ENCODE measurements at regions not wholly inside any gene's neighbourhood (a gene's known extent, or its start where the extent isn't known, plus 50 kb on each side); places are given as distances from the start of the nearest gene placed in this dataset.
A peak's percentile ranks its signal among the peaks of the same experiment; 100 is the strongest.

DNA sequence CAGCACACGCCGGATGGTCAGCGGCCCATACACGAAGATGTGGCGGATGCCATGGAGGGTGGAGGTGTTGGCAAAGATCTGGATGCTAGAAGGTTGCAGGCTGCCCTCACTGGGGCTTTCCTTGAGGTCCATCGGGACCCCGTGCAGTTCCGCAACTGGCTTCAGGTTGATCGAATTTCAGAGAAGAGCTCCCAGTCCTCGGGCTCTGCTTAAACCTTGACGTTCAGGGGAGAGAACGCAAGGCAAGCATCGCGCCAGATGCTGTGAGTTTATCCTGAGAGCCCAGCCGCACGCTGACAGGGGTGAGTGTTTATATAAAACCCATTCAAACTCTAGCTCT is 98.7 kb upstream of the CCL2 start:
- no peak for DNase-seq

DNA sequence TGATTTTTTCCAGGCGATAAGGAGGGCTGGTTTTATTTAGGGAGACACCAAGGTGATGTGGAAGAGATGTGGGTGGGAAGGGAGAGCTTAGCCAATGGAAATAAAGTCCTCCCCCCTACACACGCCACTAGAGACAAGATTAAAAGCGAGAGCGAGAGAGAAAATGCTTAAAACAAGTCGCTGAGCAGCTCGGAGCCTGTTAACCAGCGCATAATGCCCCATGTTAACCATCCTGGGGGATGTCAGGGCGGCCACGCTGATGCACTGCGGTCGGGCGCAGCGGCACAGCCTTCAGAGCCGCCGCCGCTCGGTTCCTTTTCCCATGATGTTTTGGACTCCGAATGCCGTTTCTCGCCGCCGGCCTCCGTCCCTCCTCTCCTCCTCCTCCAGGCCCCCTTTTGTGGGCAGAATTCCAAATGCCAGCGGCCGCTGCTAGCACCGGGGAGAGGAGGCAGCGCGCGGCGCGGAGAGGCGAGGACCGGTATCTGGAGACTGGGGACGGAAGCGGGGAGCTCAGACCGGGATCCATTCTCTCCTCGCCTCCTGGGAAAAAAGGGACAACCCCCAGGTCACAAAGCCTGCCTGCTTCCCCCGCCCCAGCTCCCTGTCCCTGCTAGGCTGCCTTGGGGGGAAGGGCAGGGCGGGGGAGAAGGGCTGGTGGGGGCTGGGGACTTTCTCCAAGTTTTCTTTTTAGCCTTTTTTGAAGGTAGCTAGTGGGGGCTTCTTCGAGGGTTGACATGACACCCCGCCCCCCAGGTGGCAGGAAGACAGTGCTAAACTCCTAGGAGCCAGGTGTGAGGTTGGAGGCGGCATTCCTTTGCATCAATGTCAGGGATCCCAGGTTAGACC is 98.1 kb upstream of the CCL2 start:
- DNase-seq, result no peak

DNA sequence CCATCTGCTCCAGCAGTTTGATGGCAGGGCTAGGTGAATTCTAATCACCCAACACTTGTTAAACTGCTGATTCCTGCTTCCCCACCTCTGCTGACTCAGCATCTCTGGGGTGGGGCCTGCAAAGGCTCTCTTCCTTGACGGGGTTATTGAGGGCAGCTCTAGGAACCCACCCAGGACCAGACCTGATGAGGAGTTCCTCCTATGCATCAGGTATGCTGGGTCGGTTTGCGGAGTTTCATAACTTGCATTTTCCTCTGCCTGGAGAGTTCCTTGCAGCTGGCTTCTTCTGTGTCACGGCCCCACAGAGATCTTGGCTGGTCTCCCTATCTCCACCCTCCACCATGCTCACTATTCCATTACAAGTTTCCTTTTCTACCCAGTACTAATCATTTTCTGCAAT is 93.4 kb upstream of the CCL2 start:
- no peak for DNase-seq

DNA sequence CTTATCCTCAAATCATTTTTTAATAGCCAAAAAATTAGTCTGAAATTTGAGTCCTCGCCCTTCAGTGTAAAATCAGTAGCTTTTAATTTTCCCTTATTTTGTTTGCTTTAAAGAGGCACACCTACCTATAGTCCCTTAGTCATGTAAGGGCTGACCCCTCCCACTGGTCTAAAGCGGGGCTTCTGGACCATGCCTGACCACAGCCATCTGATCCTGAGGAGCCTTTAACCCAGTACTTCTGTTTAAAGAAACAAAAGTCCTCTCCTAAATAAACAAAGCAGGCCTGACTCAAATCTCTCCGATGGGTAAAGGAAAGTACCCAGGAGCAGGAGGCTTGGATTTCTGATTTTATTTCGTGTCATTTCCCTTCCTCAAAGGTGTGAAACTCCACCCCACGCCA is 92.0 kb upstream of the CCL2 start:
- no peak for DNase-seq

DNA sequence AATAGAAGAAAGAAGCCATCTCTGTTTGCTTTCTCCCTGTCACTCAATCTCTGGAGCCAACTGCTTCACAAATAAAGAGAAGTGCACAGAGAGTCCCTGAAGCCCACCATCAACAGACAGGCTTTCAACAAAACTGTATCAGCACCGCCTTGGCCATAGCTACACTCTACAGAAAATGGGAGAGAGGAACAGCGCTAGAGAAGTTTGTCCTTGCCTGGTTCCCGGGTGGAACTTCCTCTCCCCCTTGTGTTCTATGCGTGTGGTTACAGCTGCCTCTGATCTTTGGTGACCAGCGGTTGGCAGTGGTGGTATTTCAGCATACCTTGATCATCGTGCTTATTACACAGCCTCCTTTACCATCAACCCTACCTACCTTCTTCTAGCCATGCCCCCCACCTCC is 91.4 kb upstream of the CCL2 start:
- no peak for DNase-seq

DNA sequence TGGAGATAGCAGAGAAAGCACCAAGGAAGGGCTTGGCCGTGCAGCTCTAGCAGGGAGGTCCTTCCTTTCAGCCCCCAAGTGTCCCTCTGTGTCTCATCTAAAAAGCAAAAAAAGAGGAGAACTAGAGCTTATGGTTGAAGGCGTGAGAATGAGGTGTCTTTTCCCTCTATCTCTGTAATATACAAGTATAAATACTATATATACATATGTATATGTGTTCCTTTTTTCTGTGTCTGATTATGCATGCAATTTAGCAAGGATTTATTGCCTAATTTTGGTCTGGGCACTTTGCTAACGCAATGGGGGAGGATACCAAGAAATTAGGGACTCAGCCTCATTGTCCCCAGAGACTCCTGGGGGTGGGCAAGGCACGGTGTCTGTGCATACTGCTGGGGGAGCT is 90.2 kb upstream of the CCL2 start:
- no peak for DNase-seq

DNA sequence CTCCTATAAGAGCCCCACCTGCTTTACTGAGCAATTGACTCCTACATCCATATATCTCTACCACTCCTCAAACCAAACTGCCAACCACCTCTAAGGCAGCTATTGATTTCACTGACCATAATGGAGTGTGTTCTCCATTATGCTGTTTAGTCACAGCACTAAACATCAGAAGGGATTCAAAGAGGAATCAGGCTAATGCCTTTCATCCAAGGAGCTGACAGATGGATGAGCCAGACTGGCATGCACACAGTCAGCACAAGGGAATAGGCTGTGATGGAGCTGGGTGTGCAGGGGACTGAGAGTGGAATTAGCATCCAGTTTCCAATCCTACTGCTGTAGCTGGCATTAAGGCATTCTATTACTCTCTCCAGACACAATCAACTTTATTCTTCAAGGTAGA is 88.7 kb upstream of the CCL2 start:
- DNase-seq, result no peak

DNA sequence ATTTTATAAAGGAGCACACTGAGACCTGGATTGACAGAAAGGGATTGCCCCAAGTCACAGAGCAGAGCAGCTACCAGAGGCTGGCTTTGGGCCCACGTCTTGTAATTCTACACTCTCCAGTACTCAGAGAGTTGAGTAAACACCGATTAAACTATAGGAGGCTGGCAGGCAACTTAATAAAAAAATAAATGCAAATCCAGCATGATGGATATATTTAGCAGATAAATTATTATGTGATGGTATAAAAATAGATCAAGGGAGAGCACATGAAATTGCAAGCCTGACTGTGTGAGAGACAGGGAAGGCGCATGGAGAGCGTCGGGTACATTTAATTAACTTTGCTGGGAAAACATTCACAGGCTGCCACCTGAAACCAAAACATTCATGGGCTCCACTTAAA is 87.7 kb upstream of the CCL2 start:
- no peak for DNase-seq

DNA sequence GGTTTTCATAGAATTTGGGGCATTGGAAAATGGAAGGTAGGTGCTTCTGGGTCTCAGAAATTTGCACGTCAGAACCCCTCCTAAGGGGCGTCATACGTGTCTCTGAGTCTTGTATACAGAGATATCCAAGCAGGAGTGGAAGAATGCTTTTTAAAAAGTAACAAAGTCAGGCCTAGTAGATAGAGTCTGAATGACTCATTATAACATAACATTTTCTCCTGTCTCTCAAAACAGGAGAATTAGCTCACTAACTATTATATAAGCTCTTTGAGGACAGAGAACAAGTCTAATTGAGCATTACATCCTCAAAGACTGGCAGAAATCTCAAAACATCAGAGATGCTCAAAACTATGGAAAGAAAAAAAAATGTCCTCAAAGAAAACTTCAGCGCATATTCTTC is 86.1 kb upstream of the CCL2 start:
- no peak for DNase-seq

DNA sequence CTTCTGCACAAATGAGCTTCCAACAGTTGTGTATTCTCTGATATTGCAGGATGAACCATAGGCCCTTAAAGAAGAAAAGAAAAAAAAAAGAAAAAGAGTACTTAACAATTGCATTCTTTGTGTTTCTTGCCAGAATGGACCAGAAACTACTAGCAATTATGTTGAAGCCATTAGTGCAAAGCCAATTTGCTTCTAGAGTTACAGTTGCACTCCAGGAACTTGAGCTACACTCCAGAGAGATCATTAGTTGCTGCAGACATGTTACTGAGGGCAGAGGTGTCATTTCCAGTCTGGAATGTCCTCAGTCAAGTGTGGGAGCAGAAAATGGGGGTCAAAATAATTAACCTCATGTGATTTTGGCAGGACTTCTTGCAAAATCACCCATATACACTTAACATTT is 85.6 kb upstream of the CCL2 start:
- no peak for DNase-seq

DNA sequence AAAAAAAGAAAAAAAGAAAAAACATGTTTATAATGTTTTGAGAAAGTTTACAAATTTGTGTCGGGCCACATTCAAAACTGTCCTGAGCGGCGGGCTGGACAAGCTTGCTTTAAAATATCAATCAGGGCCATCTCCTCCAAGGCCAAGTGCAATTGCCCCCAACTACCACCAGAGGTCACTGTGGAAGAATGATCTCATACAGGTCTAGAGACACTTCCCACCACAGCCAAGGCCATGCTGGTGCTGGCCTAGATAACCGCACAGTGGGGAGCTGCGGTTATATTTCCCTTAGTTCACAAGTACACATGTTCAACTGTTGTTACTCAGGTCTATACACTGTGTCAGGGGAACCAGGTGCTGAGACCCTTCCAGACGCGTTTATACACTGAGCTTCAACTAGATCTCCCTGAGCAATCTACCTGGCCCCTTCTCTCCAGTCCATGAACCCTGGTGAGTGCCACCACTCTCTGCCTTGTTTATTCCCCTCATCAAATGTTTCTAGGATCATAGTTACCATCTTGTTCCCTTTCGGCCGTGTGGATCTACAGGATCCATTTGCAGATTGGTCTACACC is 83.8 kb upstream of the CCL2 start:
- peak; percentile 11 for DNase-seq

DNA sequence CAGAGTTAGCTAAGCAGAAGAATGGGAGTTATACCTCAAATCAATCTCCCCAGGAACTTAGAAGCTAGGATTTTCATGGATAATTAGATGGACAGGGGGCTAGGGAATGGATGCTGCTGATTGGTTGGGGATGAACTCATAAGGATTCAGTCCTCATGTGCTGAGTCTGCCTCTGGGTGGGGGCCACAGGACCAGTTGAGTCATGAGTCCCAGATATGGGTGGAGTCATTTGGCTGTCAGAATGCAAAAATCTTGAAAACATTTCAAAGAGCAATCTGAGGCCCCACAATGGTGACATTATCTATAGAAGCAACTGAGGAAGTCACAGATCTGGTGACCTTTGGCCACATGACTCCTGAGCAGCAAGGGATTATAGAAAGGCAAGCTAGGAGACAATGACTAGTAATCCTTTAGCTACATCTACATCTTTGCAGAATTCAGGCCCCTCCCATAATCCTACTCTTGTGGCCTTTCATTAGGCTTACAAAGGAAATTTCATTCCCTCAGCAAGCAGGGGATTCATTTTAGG is 82.6 kb upstream of the CCL2 start:
- DNase-seq, result no peak

DNA sequence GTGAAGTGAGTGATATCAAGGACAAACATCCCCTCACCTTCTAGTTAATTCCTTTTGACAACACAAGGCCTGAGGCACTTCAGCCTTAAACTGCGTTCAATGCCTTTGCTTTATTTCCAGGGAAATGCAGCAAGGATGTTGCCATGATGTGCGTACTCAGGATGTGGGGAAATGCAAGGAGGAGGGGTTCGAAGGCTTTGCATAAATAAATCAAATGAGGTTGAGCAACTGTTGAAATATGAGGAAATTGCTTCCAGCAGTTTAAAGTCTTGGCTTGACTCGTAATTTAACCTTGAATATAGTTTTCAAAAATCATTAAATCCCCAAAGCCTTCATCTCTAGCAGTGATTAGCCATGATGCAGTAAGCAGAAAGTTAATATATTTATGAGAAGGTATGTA is 81.8 kb upstream of the CCL2 start:
- no peak for DNase-seq

DNA sequence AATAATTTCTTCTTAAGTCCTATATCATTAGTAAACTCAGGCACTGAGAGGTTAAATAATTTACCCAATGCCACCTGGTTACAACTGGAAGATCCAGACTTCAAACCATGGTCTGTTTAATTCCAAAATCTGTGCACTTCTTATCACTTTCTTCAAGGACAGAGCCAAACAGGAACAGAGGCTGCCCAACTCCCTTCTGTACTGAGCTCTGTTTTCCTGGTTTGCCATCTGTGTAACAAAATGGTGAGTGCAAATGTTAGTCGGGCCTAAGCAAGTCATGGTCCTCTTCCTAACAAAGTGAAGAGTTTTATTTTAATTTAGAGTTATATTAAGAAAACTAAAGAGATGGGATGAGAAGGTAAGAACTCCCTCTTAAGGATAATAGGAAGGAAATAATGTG is 80.6 kb upstream of the CCL2 start:
- no peak for DNase-seq

DNA sequence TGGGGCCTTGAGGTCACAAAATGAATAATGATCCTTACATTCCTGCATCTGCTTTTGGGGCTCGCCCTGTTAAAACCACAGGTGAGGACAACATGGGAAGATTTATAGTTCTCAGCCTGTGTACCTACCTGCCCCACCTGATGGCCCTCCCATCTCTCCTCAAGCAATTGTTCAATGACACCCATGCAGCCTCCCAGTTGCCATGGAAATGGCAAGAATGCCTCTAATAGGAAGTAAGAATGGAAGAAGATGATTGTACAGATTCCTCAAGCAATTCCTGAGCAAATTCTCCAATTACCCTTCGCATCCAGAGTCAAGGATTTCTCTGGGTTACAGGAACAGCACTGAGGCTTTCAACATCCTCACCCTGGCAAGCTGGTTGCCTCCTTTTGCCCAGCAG is 78.6 kb upstream of the CCL2 start:
- DNase-seq, result no peak

DNA sequence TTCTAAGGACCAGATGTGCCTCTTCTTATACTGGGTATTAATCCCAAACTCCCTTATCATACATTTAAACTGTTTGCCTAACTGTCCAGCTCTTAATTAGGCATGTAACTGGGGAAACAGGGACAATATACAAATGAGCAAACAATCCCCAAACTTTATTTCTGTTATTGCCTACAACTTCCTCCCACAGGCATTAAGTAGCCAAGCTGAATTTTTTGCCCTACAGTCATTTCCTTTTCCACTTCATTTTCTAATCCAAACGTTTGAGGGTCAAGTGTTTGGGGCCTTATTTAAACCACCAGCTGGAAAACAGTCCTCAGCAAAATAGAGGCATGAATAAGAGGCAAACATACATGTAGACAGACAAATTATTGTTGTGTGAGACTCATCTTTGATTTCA is 77.4 kb upstream of the CCL2 start:
- DNase-seq, result no peak

DNA sequence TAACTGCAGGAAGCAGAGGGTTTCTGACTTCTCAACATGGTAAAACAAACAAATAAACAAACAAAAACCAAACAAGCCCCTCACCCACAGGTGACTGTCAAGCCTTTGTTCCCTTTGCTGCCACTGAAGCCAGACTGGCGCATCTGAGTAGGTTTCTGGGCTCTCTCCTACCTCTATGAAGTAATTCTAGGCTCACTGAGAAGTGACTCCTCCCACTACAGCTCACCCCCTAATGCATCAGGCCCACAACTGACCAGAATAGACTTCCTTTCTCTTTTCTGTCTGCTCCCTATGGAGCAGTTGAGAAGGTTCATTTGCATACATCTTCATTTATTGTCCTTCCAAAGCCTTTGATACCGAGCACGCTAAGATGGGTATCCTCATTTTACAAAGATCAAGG is 77.0 kb upstream of the CCL2 start:
- DNase-seq, result no peak

DNA sequence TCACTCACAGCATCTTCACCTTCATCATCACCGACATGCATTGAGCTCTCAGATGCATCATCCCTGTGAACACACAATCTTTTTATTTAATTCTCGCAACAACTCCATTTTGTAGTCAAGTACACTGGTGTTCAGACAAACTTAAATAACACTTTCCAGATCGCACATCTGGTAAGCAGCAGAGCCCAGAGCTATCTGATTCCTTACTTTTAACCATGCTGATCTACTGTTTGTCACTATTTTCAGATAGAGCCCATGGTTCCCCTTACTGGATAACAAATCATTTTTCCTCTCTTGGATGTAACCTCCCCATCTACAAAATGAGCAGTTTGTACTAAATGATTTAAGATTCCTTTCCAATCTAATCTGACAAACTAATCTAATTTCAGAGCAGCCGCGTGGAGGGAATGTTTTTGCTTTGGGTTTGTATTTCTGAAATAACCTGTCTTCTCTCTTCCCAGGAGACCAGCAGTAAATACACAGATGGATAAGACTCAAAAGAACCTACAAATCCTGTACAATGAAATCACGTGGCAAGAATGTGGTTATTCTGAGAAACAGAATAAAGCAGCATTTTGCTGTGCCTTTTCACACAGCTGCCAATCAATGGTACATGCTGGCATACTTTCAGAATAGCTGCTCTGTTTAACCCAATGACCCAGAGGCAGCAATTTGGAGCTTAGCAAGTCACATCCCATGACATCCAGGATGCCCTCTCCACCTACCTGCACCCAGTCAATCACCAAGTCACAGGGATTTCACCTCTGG is 72.9 kb upstream of the CCL2 start:
- DNase-seq, result no peak

DNA sequence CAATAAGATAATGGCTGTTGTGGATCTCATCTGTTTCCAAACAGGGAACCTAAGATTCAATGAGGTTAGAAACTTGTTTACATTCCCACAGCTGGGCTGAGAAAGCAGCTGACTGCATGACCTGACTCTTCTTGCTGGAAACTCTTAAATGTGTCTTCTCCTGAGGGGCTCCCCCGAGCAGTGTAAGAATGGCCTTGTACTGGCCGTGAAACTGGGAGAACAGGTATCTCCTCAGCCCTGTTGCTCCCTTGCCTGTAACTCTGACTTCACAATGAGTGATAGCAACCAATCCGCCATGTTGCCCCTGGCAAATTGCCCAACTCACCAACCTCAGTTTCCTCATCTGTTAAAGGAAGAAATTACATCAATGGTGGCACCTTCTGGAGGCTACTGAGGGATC is 59.1 kb upstream of the CCL2 start:
- DNase-seq, result no peak

DNA sequence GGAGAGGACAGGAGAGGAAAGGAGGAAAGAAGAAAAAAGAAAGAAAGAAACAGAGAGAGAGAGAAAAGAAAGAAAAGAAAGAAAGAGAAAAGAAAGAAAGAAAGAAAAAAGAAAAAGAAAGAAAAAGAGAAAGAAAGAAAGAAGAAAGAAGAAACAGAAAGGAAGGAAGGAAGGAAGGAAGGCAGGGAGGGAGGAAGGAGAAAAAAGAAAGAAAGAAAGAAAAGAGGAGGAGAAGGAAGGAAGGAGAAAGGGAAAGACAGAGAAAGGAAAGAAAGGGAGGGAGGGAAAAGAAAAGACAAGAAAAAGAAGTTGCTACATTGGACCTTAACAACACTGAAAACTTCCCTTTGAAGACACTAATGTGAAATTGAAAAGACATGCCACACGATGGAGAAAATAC is 56.6 kb upstream of the CCL2 start:
- no peak for DNase-seq

DNA sequence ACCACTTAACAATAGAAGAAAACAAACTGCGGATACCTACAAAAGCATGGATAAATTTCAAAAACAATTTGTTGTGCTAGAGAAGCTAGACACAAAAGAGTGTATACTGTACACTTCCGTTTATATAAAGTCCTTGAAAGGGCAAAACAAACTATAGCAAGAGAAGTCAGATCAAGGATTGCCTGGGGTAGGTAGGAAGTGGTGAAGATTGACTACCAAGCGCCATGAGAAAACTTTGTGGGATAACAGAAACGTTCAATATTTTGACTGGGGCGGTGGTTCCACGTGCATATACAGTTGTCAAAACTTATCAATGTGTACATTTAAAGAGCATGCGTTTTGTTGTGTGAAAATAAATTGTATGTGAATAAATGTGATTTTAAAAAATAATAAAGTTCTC is 55.6 kb upstream of the CCL2 start:
- DNase-seq, result no peak

DNA sequence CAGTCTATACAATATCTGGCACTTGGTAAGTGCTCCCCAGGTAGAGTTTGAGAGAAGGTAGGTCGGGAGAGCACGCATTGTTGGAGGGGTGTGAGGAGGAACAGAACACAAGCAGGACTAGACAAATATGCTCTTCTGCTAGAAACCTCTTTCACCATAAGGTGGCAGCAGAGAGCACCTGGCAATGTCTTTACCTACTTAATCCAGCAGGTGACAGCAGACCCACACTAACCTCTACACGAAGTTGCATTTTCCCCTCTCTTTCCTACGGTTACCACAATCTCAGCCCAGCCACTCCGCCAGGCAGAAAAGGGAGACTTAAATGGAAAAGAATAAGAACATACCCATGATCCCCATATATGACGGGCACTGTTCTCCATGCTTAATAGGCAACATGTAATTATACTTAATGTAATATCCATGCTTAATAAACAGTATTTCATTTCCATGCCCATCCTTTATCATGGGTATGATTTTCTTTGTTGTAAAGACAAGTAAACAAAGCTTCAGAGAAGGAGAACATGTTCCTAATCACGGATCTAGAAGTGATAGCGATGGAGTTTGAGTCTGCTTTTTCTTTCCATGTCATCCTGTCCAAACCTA is 55.1 kb upstream of the CCL2 start:
- DNase-seq, result peak; percentile 51

DNA sequence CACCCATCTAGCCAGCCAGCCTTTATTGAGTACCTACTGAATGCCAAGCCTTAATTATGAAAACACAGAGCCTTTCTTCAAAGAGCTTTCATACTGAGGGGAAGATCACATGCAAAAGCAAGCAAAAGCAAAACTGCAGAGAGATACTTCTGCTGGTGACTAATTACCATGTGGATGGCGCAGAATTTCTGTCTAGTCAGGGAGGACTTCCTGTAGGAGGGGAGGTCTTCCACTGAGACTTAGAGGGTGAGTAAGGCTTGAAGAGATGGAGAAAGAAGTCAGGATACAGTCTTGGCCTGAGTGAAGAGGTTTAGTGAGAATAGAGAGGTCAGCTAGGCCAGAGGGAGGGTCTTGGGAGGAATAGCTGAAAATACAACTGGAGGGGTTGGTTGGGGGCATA is 53.9 kb upstream of the CCL2 start:
- no peak for DNase-seq

DNA sequence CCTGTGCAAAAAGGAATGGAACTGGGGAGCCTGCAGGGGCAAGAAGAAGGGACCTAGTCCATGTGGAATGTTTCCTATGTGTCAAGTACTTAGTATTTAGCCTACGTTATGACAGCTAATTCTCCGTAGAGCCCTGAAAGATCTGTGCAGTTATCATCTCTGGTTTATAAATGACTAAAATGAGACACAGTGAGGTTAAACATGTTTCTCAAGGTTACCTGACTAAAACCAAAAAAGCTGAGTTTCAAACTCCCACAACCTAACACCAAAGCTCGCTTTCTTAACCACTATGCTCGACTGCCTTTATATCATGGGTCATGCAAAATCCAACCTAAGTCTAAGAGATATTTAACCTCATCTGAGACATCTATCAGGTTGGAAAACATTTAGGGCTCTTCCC is 53.3 kb upstream of the CCL2 start:
- no peak for DNase-seq

Measured in T-helper 9 cell (primary cell).